GM12891 (cell line): ENCODE measurements at regions not wholly inside any gene's neighbourhood (a gene's known extent, or its start where the extent isn't known, plus 50 kb on each side); places are given as distances from the start of the nearest gene placed in this dataset.
"Not testable (repeated sequence)": the region's sequence is repeated elsewhere in the genome, so short reads cannot be mapped to it uniquely, and the experiment has no call there.

ENCODE experiments used
- DNase-seq: peaks from one replicate; pipeline ENCODE4 v3.0.0; 2011; ENCODE audit warnings: low spot score; ENCODE audit not compliant: insufficient read length
- FAIRE-seq: peaks from 2 replicates; lab custom pipeline; 2011; peaks lifted over from hg19 to GRCh38; lab: Jason Lieb, UNC
- PAX5 ChIP-seq: IDR thresholded peaks from 2 replicates; pipeline ENCODE4 v1.6.1; 2011; ENCODE audit warnings: low read length, moderate library complexity, mild to moderate bottlenecking; ENCODE audit not compliant: insufficient read depth, severe bottlenecking
- POLR2A ChIP-seq: IDR thresholded peaks from 2 replicates; pipeline ENCODE4 v1.6.1; 2011; ENCODE audit warnings: low read depth, low read length, control low read depth
- POLR2AphosphoS5 ChIP-seq: IDR thresholded peaks from 2 replicates; pipeline ENCODE4 v1.6.1; 2011; ENCODE audit warnings: low read depth, low read length, control low read depth
- POU2F2 ChIP-seq: IDR thresholded peaks from 2 replicates; pipeline ENCODE4 v1.6.1; 2011; ENCODE audit warnings: low read depth, mild to moderate bottlenecking, control low read depth, low read length, moderate library complexity
- SPI1 ChIP-seq: IDR thresholded peaks from 2 replicates; pipeline ENCODE4 v1.6.1; 2011; ENCODE audit warnings: low read depth, low read length, control low read depth
- TAF1 ChIP-seq: IDR thresholded peaks from 2 replicates; pipeline ENCODE4 v1.6.1; 2011; ENCODE audit warnings: low read depth, low read length, control low read depth

DNA sequence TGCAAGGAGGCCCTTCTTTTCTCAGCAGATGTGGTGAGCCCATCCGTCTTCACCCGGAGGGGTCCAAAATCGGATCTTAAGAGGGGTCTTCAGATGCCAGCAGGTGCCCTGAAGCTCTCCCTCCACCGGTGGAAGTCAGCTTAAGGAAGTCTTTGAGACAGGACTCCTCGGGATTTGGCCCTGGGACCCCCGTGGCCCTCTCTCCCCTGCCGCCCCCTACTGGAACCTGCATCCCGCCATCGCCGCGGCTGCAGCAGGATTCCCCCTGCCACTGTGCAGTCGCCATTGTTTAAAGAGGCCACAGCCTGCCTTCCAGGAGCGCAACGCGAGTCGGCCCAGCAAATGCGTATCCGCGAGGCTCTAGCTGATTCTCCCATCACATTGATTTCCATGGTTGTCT lies 292.5 kb upstream of the ZNF337 start:
- FAIRE-seq, result no peak
- TF ChIP-seq POLR2AphosphoS5, result no peak
- no peak for TF ChIP-seq POLR2A
- no peak for TF ChIP-seq SPI1
- TF ChIP-seq TAF1, result no peak
- no peak for TF ChIP-seq PAX5
- TF ChIP-seq POU2F2, result no peak
- no peak for DNase-seq

DNA sequence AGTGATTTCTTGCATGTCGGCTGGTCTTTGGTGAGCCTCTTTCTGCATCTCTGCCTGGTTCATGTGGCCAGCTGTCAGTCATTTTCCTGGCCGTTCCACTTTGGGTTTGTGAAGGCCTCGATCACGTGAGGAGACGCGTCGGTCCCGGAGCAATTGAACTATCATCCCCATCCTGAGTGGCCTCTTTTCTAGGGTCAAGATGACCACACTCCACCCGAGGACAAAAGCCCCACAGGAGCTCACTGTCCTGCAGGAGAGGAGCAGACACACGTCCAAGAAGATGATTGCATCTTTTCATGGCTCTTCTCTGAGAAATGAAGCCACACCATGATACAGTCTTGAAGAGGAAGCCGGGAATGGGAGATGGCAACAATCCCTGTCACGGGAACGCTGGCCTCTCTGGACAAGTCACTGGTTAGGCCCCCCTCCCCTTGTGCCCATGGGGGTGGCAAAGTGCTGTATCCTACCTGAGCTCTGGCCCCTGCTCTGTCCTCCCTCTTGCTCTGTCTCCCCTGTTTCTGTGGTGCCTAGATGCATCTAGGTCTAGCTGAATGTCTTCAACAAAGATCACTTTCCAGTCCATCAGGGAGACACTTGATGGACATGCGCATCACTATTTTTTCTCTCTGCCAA lies 291.4 kb upstream of the ZNF337 start:
- DNase-seq, FAIRE-seq: not testable (repeated sequence)

DNA sequence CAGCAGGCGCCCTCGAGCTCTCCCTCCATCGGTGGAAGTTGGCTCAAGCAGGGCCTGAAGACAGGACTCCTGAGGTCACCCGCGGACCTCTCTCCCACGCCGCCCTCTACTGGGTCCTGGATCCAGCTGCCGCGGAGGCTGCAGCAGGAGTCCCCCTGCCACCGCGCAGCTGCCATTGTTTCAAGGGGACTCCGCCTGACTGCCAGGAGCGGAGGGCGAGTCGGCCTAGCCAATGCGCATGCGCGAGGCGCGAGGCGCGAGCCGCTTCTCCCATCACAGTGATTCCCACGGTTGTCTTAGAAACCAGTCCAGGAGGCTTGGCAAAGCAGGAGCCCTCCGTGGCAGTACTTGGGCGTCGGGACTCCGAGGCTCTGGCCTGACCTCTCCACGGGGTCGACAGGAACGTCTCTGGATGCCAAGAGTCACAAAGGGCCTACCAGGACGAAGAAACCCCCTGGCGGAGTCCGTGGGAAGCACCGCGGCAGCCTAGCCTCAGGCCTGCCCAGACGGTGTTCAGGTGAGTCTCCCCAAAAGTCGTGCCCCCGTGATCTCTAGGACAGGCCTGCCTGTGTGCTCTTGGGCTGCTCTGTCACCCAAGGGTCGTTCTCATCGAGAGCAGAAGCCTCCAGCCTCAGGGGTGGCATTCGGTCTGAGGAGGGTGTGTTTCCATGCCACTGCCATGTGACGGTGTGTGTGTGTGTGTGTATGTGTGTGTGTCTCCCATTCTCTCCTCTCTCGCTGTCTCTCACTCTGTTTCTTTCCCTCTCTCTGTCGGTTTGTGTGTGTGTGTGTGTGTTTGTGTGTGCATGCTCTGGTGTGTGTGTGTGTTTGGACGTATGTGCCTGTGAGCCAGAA lies 290.6 kb upstream of the ZNF337 start:
- DNase-seq, result no peak
- peak; percentile 70 for FAIRE-seq

DNA sequence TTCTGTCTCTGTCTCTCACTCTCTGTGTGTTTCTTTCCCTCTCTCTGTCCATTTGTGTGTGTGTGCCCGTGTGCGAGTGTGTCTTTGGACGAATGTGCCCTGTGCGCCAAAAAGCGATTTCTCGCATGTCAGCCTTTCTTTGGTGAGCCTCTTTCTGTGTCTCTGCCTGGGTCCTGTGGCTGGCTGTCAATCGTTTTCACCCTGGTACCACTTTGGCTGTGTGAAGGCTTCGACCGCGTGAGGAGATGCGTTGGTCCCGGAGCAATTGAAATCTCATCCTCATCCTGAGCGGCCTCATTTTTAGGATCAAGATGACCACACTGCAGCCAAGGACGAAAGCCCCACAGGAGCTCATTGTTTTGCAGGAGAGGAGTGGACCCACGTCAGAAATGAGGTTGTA lies 288.9 kb upstream of the ZNF337 start:
- FAIRE-seq (no peak), DNase-seq (no peak)
- TF ChIP-seq POU2F2, result no peak
- TF ChIP-seq POLR2AphosphoS5, result no peak
- no peak for TF ChIP-seq SPI1
- TF ChIP-seq TAF1, result no peak
- no peak for TF ChIP-seq POLR2A
- no peak for TF ChIP-seq PAX5

More for the DNA sequence above, 290.6 kb upstream of the ZNF337 start:
- TF ChIP-seq PAX5 (no peak), POLR2A (no peak)

DNA sequence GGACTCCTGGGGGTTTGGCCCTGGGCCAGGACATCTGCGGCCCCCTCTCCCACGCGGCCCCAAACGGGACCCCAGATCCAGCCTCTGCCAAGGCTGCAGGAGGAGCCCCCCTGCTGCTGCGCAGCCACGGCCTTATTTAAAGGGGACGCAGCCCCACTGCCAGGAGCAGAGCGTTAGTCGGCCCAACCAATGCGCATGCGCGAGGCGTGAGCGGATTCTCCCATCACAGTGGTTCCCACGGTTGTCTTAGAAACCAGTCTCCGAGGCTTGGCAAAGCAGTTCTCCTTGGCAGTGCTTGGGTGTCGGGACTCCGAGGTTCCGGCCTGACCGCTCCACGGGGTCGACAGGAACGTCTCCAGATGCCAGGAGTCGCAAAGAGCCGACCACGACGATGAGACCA lies 288.3 kb upstream of the ZNF337 start:
- FAIRE-seq, result no peak
- no peak for DNase-seq
- no peak for TF ChIP-seq POU2F2
- no peak for TF ChIP-seq PAX5
- TF ChIP-seq TAF1, result no peak
- no peak for TF ChIP-seq POLR2A
- TF ChIP-seq POLR2AphosphoS5, result no peak
- TF ChIP-seq SPI1, result no peak

DNA sequence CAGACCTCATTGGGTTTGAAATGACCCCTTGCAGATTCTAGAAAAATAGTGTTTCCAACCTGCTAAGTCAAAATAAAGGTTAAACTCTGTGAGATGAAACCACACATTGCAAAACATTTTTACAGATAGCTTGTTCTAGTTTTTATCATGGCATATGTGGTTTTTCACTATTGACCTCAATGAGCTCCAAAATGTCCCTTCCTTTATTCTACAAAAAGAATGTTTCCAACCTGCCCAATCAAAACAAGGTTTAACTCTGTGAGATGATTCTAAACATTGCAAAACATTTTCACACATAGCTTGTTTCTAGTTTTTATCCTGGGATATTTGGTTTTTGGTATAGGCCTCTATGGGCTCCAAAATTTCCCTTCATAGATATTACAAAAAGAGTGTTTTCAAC lies 286.0 kb upstream of the ZNF337 start:
- not testable (repeated sequence) for FAIRE-seq, DNase-seq

DNA sequence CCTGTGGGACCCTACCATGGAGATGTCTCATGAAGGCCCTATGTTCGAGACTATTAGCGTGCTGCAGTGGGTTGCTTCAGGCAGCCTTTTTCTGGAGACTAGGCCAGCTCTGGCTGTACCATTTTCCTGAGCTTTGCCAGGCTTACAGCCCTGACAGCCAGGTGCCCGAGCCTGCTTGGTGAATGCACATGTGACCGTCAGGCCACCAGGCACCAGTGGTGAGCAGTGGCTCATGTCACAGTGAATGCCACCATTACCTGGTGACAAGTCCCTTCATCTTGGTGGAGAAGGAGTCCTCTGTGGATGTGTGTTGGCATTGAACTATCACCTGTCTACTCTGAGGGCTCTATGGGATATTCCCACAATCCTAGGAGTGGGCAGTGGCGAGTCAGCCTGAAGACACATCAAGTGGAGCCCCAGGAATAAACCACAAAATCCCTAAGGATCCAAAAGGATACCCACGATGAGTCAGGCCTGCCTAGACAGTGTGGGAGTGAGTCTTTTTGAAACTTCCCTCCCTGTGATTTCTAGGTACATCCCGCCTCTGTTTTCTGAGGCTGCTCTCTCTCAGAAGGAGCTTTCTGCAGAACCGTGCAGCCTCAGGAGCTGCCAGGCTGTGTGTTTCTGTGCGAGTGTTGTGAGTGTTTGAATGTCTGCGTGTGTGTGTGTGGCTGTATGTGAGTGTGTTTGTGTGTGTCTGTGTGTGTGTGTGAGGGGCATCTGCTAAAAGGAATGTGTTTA lies 282.0 kb upstream of the ZNF337 start:
- not testable (repeated sequence) for DNase-seq, FAIRE-seq

DNA sequence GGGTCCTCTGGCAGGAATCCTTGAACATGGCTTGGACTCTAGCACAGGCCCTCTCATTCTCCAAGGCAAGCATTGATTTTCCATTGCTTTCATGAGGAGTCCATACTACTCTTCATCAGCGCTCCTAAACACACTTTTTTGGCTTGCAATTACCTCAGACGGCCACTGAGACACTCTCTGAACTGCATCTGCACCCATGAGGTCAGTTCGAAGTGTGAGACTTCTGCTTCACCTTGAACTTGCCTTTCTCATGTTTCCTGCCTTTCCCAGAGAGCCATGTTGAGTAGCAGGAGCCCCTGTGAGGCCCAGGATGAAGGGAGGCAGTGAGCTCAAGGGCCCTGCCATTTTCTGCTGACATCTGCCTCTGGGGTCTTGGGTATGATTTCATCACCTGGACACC lies 279.2 kb upstream of the ZNF337 start:
- not testable (repeated sequence) for DNase-seq, FAIRE-seq

DNA sequence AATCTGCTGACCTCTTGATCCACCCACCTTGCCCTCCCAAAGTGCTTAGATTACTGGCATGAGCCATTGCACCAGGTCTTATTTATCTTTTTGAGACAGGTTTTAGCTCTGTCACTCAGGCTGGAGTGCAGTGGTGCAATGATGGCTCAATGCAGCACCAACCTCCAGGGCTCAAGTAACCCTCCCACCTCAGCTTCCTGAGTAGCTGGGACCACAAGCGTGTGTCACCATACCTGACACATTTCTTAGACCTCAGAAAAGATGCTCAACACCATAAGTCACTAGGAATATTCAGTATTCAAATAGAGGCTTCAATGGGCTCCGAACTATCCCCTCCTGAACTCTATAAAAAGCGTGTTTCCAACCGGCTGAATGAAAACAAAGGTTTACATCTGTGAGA lies 268.6 kb upstream of the ZNF337 start:
- not testable (repeated sequence) for FAIRE-seq, DNase-seq

DNA sequence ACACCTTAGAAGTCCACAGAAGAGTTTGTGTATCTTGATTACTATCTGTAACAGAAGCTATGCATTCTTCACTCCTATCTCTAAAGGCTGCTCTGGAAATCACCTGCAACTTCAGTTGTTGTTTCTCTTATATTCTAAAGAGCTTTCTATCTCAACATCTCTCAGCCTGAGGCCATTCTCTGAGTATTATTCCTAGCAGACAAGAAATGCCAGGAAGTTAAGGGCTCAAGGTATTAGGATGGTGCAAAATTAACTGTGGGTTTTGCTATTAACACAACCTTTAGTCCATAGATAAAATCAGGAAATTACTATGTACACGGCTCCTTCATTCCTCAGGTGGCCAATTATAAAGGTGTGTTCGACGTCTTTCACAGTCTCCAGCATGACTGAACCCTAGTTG lies 257.2 kb upstream of the ZNF337 start:
- not testable (repeated sequence) for DNase-seq, FAIRE-seq

DNA sequence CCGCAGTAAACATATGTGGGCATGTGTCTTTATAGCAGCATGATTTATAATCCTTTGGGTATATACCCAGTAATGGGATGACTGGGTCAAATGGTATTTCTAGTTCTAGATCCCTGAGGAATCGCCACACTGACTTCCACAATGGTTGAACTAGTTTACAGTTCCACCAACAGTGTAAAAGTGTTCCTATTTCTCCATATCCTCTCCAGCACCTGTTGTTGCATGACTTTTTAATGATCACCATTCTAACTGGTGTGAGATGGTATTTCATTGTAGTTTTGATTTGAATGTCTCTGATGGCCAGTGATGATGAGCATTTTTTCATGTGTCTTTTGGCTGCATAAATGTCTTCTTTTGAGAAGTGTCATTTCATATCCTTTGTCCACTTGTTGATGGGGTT lies 238.6 kb upstream of the ZNF337 start:
- DNase-seq, FAIRE-seq: not testable (repeated sequence)

DNA sequence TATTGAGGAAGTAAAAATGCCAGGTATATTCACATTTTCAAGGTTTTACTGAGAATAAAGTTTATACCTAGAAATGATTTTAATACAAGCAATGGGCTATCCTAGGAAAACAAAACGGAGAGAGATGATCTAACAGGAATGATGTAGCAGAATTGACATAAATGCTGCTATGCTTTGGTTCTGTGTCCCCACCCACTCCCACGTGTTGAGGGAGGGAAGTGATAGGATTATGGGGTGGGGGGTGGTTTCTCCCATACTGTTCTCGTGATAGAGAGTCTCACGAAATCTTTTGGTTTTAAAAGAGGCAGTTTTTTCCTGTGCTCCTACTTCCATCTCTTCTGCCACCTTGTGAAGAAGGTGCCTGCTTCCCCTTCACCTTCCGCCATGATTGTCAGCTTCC lies 236.2 kb upstream of the ZNF337 start:
- DNase-seq, FAIRE-seq: not testable (repeated sequence)

DNA sequence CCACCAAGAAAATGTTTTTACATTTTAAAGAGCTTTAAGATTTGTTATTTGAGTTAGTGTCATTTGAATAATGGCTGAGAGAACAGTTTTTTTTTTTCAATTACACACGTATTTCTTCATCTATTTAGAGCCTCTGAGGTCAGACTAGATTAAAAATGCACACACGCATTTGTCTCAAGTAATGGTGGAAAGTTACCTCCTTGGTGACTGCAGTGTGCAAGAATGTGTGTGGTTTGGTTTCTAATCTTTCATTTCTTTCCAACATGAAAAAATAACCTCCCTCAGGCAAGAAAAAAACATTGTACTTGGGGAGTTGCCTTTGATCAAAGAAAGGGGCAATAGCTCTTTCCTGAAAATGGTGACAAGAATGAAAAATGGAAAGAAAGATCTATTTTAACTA lies 235.5 kb upstream of the ZNF337 start:
- not testable (repeated sequence) for DNase-seq, FAIRE-seq

DNA sequence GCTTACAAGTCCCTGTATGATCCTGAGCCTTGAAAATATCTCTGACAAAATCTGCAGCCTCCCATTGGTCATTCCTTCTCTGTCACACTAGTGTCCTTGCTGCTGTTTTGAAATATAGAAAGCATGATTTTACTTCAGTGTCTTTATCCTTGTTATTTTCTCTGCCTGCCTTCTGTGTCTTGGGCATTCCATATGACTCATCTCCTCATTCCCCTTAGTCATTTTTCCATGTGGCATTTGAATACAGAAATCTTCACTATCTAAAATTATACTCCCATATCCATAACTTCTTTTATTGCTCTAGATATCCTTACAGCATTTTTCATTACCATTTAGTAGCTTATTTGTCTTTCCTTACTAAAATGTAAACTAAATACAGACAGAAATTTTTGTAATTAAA lies 205.7 kb upstream of the ZNF337 start:
- DNase-seq, FAIRE-seq: not testable (repeated sequence)

DNA sequence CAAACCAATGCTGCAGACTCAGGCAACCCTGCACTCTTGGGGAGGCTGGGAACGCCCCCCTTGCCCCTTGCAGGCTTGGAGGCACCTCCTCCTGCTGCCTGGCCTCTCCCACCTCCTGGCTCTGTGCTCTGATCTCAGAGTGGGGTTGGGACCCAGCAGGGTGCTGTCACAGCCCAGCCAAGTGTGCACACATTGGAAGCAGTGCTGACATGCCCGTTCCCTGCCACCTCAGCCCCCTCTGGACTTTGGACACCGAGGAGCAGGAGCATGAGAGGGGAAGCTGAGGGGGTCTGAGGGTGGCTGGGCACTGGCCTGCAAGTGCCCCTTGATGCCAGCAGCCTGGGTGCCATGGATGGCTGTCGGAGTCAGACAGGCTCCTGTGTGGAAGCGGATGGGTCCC lies 202.0 kb upstream of the ZNF337 start:
- FAIRE-seq, DNase-seq: not testable (repeated sequence)

DNA sequence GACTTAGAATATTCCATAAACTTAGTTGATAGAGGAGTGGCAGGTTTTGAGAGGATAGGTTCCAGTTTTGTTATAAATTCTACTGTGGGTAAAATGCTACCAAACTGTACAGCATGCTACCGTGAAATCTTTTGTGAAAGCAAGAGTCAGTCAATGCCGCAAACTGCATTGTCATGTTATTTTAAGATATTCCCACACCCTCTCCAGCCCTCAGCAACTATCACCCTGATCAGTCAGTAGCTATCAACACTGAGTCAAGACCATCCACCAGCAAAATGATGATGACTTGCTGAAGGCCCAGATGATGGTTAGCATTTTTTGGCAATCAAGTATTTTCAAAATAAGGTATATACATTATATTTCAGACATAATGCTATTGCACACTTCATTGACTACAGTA lies 182.4 kb upstream of the ZNF337 start:
- DNase-seq, FAIRE-seq: not testable (repeated sequence)

DNA sequence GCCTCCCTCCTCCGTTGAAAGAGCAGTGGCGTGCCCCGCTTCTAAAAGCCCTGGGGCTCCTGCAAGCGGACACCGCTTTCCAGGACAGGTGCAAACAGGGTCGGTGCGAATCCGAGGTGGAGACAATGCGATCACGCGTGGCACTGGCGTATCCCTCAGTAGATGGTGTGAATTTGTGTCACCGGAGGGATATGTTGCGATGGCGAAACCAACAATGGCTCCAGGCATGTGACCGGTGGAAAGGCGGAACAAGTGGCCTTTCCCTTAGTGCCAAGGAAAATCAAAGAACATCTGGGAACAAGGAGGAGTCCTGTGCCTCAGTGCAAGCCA lies 172.0 kb upstream of the ZNF337 start:
- DNase-seq, FAIRE-seq: not testable (repeated sequence)
